D721Med (cell line): ENCODE measurements at regions not wholly inside any gene's neighbourhood (a gene's known extent, or its start where the extent isn't known, plus 50 kb on each side); places are given as distances from the start of the nearest gene placed in this dataset.

Experiments
- DNase-seq: peaks from one replicate; pipeline ENCODE4 v3.0.0; 2011; ENCODE audit warnings: low spot score; ENCODE audit not compliant: insufficient read length
- FAIRE-seq: peaks from 2 replicates; lab custom pipeline; 2011; peaks lifted over from hg19 to GRCh38; lab: Jason Lieb, UNC
- TF ChIP-seq, protein P1 (sequence below): IDR thresholded peaks from 2 replicates; pipeline ENCODE4 v1.5.1; 2012; ENCODE audit warnings: mild to moderate bottlenecking, control low read depth; ENCODE audit not compliant: insufficient read depth; ENCODE audit errors: missing control alignments

DNA sequence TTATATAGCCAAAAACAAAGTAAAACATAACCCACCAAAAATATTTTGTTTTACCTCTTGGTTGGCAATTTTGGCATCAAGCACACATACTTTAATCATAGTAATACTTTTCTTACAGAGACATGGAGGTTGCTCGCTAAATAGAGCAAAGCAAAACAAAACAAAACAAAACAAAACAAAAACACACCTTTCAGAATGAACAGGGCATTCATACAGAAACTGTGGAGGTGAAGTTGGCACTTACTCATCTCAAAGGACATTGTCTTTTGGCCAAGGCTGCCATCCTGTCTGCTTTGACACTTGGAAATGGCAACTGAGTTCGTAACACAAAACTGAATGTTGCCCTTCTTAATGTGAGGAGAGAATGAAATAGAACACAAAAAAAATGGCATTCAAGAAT lies 773.1 kb downstream of the USP25 start:
- TF ChIP-seq, protein P1, sequence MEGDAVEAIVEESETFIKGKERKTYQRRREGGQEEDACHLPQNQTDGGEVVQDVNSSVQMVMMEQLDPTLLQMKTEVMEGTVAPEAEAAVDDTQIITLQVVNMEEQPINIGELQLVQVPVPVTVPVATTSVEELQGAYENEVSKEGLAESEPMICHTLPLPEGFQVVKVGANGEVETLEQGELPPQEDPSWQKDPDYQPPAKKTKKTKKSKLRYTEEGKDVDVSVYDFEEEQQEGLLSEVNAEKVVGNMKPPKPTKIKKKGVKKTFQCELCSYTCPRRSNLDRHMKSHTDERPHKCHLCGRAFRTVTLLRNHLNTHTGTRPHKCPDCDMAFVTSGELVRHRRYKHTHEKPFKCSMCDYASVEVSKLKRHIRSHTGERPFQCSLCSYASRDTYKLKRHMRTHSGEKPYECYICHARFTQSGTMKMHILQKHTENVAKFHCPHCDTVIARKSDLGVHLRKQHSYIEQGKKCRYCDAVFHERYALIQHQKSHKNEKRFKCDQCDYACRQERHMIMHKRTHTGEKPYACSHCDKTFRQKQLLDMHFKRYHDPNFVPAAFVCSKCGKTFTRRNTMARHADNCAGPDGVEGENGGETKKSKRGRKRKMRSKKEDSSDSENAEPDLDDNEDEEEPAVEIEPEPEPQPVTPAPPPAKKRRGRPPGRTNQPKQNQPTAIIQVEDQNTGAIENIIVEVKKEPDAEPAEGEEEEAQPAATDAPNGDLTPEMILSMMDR, result no peak
- DNase-seq, result no peak
- no peak for FAIRE-seq

DNA sequence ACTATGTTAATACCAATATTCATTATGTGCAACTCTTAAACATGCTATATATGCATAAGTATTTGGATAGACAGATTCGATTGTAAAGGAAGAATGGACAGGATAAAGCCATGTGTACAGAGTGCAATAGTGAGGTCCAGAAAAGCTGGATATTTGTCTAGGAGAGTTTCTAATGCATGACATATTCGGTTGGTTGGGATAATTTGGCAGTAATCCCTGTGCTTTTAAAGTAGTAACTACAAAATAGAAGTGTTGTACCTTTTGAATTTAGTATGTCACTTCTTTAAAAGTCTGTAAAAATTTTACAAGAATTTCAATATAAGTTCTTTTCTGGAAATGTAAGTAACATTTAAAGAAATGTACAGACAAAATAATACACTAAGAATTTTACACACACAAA lies 774.5 kb downstream of the USP25 start:
- TF ChIP-seq, protein P1, result no peak
- FAIRE-seq (no peak), DNase-seq (no peak)

DNA sequence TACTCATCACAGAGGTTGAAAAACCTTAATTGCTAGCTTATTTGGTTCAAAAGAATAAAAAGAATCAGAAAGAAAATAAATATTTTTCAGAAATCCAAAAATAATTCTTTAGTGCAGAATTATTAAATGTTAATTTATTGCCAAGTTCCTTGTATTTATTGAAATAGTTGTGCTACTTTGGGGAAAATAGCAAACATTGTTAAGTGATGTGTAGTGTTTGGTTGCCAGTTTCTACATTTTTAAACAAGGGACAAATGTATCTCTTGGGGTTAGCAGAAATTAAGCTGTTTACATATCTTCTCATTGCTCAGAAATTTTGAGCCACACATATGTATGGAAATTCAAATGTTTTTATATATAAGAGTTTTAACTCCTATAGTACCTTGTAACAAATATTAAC lies 775.0 kb downstream of the USP25 start:
- DNase-seq (no peak), FAIRE-seq (no peak)
- TF ChIP-seq, protein P1, result no peak

DNA sequence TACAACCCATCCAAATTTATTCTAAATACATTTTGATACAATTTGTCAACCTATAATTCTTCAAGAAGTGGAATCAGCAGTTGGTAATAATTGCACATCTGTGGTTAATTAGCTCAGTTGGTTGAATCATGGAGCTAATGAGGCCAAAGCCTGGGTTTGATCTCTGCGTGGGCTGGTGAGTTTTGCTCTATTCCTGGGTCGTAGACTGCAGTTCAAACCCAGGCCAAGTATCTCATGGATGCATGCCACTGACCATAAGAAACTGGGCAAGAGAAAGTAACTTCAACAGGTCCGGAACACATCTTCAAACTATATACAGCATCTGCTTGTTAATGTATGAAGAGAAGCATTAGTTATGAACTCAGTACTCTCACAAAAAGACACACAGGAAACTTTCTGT lies 779.7 kb downstream of the USP25 start:
- no peak for DNase-seq
- TF ChIP-seq, protein P1, result no peak
- no peak for FAIRE-seq

DNA sequence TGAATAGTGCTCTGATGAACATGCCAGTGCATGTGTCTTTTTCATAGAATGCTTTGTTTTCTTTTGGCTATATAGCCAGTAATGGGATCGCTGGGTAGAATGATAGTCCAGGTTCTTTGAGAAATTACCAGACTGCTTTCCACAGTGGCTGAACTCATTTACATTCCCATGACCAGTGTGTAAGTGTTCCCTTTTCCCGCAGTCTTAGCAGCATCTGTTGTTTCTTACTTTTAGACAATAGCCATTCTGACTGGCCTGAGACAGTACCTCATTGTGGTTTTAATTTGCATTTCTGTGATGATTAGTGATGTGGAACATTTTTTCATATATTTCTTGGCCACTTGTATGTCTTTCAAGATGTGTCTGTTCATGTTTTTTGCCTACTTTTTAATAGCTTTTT lies 784.5 kb downstream of the USP25 start:
- FAIRE-seq, result no peak
- DNase-seq, result no peak
- TF ChIP-seq, protein P1, result no peak

DNA sequence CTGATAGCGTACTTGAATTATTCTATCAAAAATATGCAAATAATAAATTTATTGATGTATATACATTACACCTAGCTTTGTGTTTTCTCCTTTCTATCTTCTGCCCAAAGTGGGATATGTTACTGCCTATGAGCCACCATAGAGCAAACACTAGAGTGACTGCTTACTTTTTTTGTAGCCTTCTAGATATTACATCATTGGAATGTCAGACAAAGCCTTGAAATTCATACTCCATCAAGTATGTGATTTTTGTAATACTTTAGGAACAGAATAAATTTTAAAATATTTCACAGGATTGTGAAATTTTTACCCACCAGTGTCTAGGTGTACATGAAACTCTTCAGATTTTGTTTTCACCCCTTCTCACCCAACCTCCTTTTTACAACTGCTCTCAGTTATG lies 787.6 kb downstream of the USP25 start:
- FAIRE-seq, result no peak
- no peak for DNase-seq
- TF ChIP-seq, protein P1, result no peak

DNA sequence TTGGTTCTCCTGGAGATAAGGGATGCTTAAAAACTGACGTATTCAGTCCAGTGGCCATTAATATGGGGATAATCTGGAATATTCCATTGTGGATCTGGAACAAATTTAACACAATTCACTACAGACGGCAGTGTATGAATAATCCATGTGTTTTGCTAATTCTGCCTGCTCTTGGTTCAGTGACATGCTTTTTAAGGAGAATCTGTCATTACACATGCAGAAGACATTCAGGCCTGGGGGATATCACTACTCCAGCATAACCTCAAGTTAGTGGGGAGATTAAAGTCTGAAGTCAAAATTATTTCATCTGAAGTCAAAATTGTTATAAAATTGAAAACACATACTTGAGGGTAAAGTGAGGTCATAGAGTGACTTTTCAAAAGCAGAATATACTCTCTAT lies 789.3 kb downstream of the USP25 start:
- DNase-seq, result no peak
- TF ChIP-seq, protein P1, result no peak
- no peak for FAIRE-seq
